SK-N-SH (cell line): ENCODE measurements at regions not wholly inside any gene's neighbourhood (a gene's known extent, or its start where the extent isn't known, plus 50 kb on each side); places are given as distances from the start of the nearest gene placed in this dataset.

ENCODE experiments used
- CTCF ChIA-PET: fragments of 300-600, 350-600 bp; formaldehyde crosslinking; extraction: SDS; loops from one replicate; lab custom pipeline; 2021; lab: Yijun Ruan, JAX
- POLR2A ChIA-PET: fragments of 350-600 bp; sonication (Branson Sonifier 250); formaldehyde crosslinking; extraction: SDS; loops from one replicate; lab custom pipeline; 2020; ENCODE audit warnings: antibody characterized with exemption, inconsistent platforms; lab: Yijun Ruan, JAX
- DNase-seq: peaks from one replicate; pipeline ENCODE4 v3.0.0; 2012
- H2AFZ ChIP-seq: fragments of 200-600 bp; sonication (generic); 2 replicates; pipeline ENCODE4 v1.8.1; 2016; ENCODE audit warnings: antibody characterized with exemption, mild to moderate bottlenecking, low read depth
- H3F3A ChIP-seq: fragments of 200-600 bp; sonication (generic); replicated peaks from 2 replicates; pipeline ENCODE3; 2016; ENCODE audit warnings: antibody characterized with exemption, mild to moderate bottlenecking; ENCODE audit not compliant: insufficient read depth
- H3K27ac ChIP-seq, 2 experiments: fragments of 200-500 bp in 1 of 2; fragments of 200-600 bp in 1 of 2; sonication (Bioruptor generic) in 1 of 2; sonication (generic), shearing (Covaris generic) in 1 of 2; 2 replicates each; pipeline versions ENCODE4 v1.5.1 to v1.6.1; 2014 to 2016; ENCODE audit warnings: low read depth in 2 of 2, inconsistent platforms in 1 of 2, low read length in 1 of 2, mild to moderate bottlenecking in 1 of 2, mixed read lengths in 1 of 2
- H3K27me3 ChIP-seq: fragments of 200-600 bp; sonication (generic), shearing (Covaris generic); 2 replicates; pipeline ENCODE4 v1.6.1; 2016; ENCODE audit warnings: mixed run types; ENCODE audit not compliant: insufficient read depth
- H3K36me3 ChIP-seq, 2 experiments: fragments of 200-500 bp in 1 of 2; fragments of 200-600 bp in 1 of 2; sonication (Bioruptor generic) in 1 of 2; sonication (generic) in 1 of 2; replicated peaks in 1 of 2; 2 replicates each; pipeline versions ENCODE3 to v1.5.1; 2014 to 2016; ENCODE audit warnings: low read length in 1 of 2, mild to moderate bottlenecking in 1 of 2; ENCODE audit not compliant: insufficient read depth in 2 of 2, control insufficient read depth in 1 of 2
- H3K4me1 ChIP-seq, 2 experiments: fragments of 200-500 bp in 1 of 2; fragments of 200-600 bp in 1 of 2; sonication (Bioruptor generic) in 1 of 2; sonication (generic), shearing (Covaris generic) in 1 of 2; 2 replicates each; pipeline versions ENCODE4 v1.5.1 to v1.6.1; 2014 to 2016; ENCODE audit warnings: low read depth in 1 of 2, low read length in 1 of 2, mixed run types in 1 of 2; ENCODE audit not compliant: insufficient read depth in 2 of 2, control insufficient read depth in 1 of 2
- H3K4me2 ChIP-seq: fragments of 200-600 bp; sonication (generic), shearing (Covaris generic); 2 replicates; pipeline ENCODE4 v1.6.1; 2017; ENCODE audit warnings: mixed run types
- H3K4me3 ChIP-seq, 2 experiments: fragments of 200-500 bp in 1 of 2; fragments of 200-600 bp in 1 of 2; sonication (Bioruptor generic) in 1 of 2; sonication (generic), shearing (Covaris generic) in 1 of 2; 2 replicates each; pipeline versions ENCODE4 v1.5.1 to v1.8.1; 2014 to 2016; ENCODE audit warnings: low read depth in 2 of 2, inconsistent platforms in 1 of 2, low read length in 1 of 2, mild to moderate bottlenecking in 1 of 2, mixed read lengths in 1 of 2, moderate library complexity in 1 of 2
- H3K79me2 ChIP-seq: fragments of 200-600 bp; sonication (generic); 2 replicates; pipeline ENCODE4 v1.8.1; 2017; ENCODE audit warnings: mild to moderate bottlenecking; ENCODE audit not compliant: insufficient read depth
- H3K9ac ChIP-seq: fragments of 200-600 bp; sonication (generic); 2 replicates; pipeline ENCODE4 v1.6.1; 2017; ENCODE audit warnings: mixed run types
- H3K9me2 ChIP-seq: fragments of 200-600 bp; sonication (generic); 2 replicates; pipeline ENCODE4 v1.6.1; 2017; ENCODE audit warnings: mixed run types
- H3K9me3 ChIP-seq: fragments of 200-600 bp; sonication (generic); 2 replicates; pipeline ENCODE4 v1.6.1; 2017; ENCODE audit warnings: mixed run types, mild to moderate bottlenecking, moderate library complexity
- H4K20me1 ChIP-seq: fragments of 200-600 bp; sonication (generic); 2 replicates; pipeline ENCODE4 v1.6.1; 2017; ENCODE audit warnings: mild to moderate bottlenecking, mixed run types; ENCODE audit not compliant: insufficient read depth
- CHD2 ChIP-seq: fragments of 150-350 bp; IDR thresholded peaks from 2 replicates; pipeline ENCODE4 v1.6.1; 2018; ENCODE audit warnings: low read length; ENCODE audit not compliant: partially characterized antibody
- CTCF ChIP-seq: fragments of 200-600 bp; sonication (generic); IDR thresholded peaks from 2 replicates; pipeline ENCODE4 v1.6.1; 2017; ENCODE audit warnings: antibody characterized with exemption, mild to moderate bottlenecking, moderate library complexity
- EP300 ChIP-seq, 2 experiments: IDR thresholded peaks; 2 replicates each; pipeline versions ENCODE4 v1.4.0 to v1.6.1; 2012; ENCODE audit warnings: borderline replicate concordance in 1 of 2, low read depth in 1 of 2, low read length in 1 of 2
- EZH2phosphoT487 ChIP-seq: fragments of 200-600 bp; sonication (generic); IDR thresholded peaks from 2 replicates; pipeline ENCODE4 v1.6.1; 2017; ENCODE audit warnings: low read depth, mixed run types, mild to moderate bottlenecking, antibody characterized with exemption, moderate library complexity, borderline replicate concordance
- FOXM1 ChIP-seq: IDR thresholded peaks from 2 replicates; pipeline ENCODE4 v1.4.0; 2012; ENCODE audit warnings: low read depth, mild to moderate bottlenecking
- GABPA ChIP-seq: IDR thresholded peaks from 2 replicates; pipeline ENCODE4 v1.4.0; 2012; ENCODE audit warnings: low read depth, mild to moderate bottlenecking
- JUND ChIP-seq: IDR thresholded peaks from 2 replicates; pipeline ENCODE4 v1.4.0; 2012
- MAX ChIP-seq: IDR thresholded peaks from 2 replicates; pipeline ENCODE4 v1.4.0; 2012; ENCODE audit warnings: low read depth
- MXI1 ChIP-seq: IDR thresholded peaks from 2 replicates; pipeline ENCODE4 v1.6.1; 2012; ENCODE audit warnings: mild to moderate bottlenecking, low read depth, low read length, improper control_type of control experiment
- PBX3 ChIP-seq: IDR thresholded peaks from 2 replicates; pipeline ENCODE4; 2012
- RAD21 ChIP-seq: IDR thresholded peaks from 2 replicates; pipeline ENCODE4 v1.6.1; 2012; ENCODE audit warnings: mild to moderate bottlenecking, low read length
- REST ChIP-seq: IDR thresholded peaks from 2 replicates; pipeline ENCODE4 v1.6.1; 2012; ENCODE audit warnings: mild to moderate bottlenecking, low read depth, low read length, moderate library complexity
- RFX5 ChIP-seq: IDR thresholded peaks from 2 replicates; pipeline ENCODE4 v1.6.1; 2012; ENCODE audit warnings: mild to moderate bottlenecking, improper control_type of control experiment, low read length
- SIN3A ChIP-seq: IDR thresholded peaks from 2 replicates; pipeline ENCODE4 v1.6.1; 2012; ENCODE audit warnings: low read depth, mild to moderate bottlenecking, low read length, moderate library complexity, borderline replicate concordance
- TAF1 ChIP-seq: IDR thresholded peaks from 2 replicates; pipeline ENCODE4 v1.6.1; 2012; ENCODE audit warnings: low read depth, mild to moderate bottlenecking, low read length, moderate library complexity, borderline replicate concordance
- TEAD4 ChIP-seq: IDR thresholded peaks from 2 replicates; pipeline ENCODE4 v1.4.0; 2012; ENCODE audit warnings: mild to moderate bottlenecking, borderline replicate concordance; ENCODE audit not compliant: insufficient read depth
- YY1 ChIP-seq: IDR thresholded peaks from 2 replicates; pipeline ENCODE4 v1.4.0; 2012; ENCODE audit warnings: low read depth, mild to moderate bottlenecking
- WGBS: methylation state at CpG from one replicate; pipeline ENCODE4 v1.1.6; 2017; ENCODE audit warnings: low lambda C conversion rate; 5-methylcytosine and 5-hydroxymethylcytosine counted together

GRCh38 chr6:165090242-165090641 is 219.2 kb downstream of the C6orf118 start:
- H3K79me2 ChIP-seq: no peaks in the 10 kb centered on the region
- H3K4me2 ChIP-seq: no peak overlapping the region
- H3K27ac ChIP-seq: no peak overlapping the region
- no peaks in the 10 kb centered on the region for H4K20me1 ChIP-seq
- CTCF ChIA-PET: interaction anchor here (1.0 kb wide), 1 partner anchor 77 kb away, joined by 3 read pairs; no protein-coding TSS in a partner anchor
- no peak for DNase-seq
- no peaks in the 10 kb centered on the region for H3K9me3 ChIP-seq
- TF ChIP-seq GABPA: no peak
- TF ChIP-seq, all 33 proteins: peak for 0
- Histone ChIP-seq H3K27me3 (no peaks in the 10 kb centered on the region), H3K9me2 (no peaks in the 10 kb centered on the region), H3F3A (no peaks in the 10 kb centered on the region), H3K36me3 (no peaks in the 10 kb centered on the region), H3K4me1 (no peaks in the 10 kb centered on the region; a peak in 2 of 4 replicates), H3K9ac (no peak overlapping the region), H2AFZ (no peak overlapping the region), H3K4me3 (no peak overlapping the region)
- WGBS: 14% methylated on average over 8 of the region's 8 CpGs
- POLR2A ChIA-PET: no interaction called here

- Histone ChIP-seq H3K4me3 (no peak overlapping the region), H3F3A (no peaks in the 10 kb centered on the region), H3K4me2 (no peak overlapping the region), H3K36me3 (no peaks in the 10 kb centered on the region), H3K9ac (no peak overlapping the region), H2AFZ (no peak overlapping the region), H3K79me2 (no peaks in the 10 kb centered on the region), H4K20me1 (no peaks in the 10 kb centered on the region), H3K4me1 (no peaks in the 10 kb centered on the region; a peak in 2 of 4 replicates), H3K9me2 (no peaks in the 10 kb centered on the region), H3K9me3 (no peaks in the 10 kb centered on the region), H3K27ac (no peak overlapping the region), H3K27me3 (no peaks in the 10 kb centered on the region)
- CTCF ChIA-PET: no interaction called here
- DNase-seq: no peak
- POLR2A ChIA-PET: no interaction called here
- no peak for TF ChIP-seq RAD21
- no peak for TF ChIP-seq CHD2
- TF ChIP-seq RFX5: no peak
- no peak for TF ChIP-seq SIN3A
- TF ChIP-seq YY1: no peak
- no peak for TF ChIP-seq MXI1
- no peak for TF ChIP-seq TAF1
- WGBS: 58% methylated on average over 3 of the region's 3 CpGs
Observed at GRCh38 chr6:165086814-165087213, 222.6 kb downstream of the C6orf118 start.

GRCh38 chr6:165082636-165083035 is 226.8 kb downstream of the C6orf118 start:
- H3K27ac ChIP-seq: no peak overlapping the region
- no peak overlapping the region for H3K9ac ChIP-seq
- no peaks in the 10 kb centered on the region for H4K20me1 ChIP-seq
- no peak overlapping the region for H3K4me2 ChIP-seq
- H2AFZ ChIP-seq: no peak overlapping the region
- CTCF ChIA-PET: interaction anchor here (1.5 kb wide), 1 partner anchor 33 kb away, joined by 3 read pairs; no protein-coding TSS in a partner anchor
- DNase-seq: no peak
- peaks cover 5% of the 10 kb centered on the region; the same call in 1 of the 2 replicates for H3K9me3 ChIP-seq
- no peaks in the 10 kb centered on the region for H3K27me3 ChIP-seq
- no peak overlapping the region for H3K4me3 ChIP-seq
- H3K36me3 ChIP-seq: no peaks in the 10 kb centered on the region
- no peaks in the 10 kb centered on the region for H3K9me2 ChIP-seq
- WGBS: 36% methylated on average over 2 of the region's 2 CpGs
- no peaks in the 10 kb centered on the region; a peak in 1 of 4 replicates for H3K4me1 ChIP-seq
- POLR2A ChIA-PET: no interaction called here
- no peaks in the 10 kb centered on the region for H3F3A ChIP-seq
- H3K79me2 ChIP-seq: no peaks in the 10 kb centered on the region
- TF ChIP-seq CTCF (no peak), REST (no peak), TEAD4 (no peak), MAX (no peak), JUND (no peak), FOXM1 (no peak), EZH2phosphoT487 (no peak), RAD21 (no peak), EP300 (IDR thresholded peaks at IDR 0.05; ENCODE audit: borderline replicate concordance in 1 of 2, low read depth in 1 of 2, low read length in 1 of 2) (no peak), PBX3 (no peak), YY1 (no peak)
